Spleen (tissue), 7 donors: ENCODE measurements at regions not wholly inside any gene's neighbourhood (a gene's known extent, or its start where the extent isn't known, plus 50 kb on each side); places are given as distances from the start of the nearest gene placed in this dataset.

Experiments
- POLR2A ChIP-seq, 3 donors: fragments of 450-650 bp; IDR thresholded peaks; one replicate each; pipeline ENCODE4 v1.5.1; 2017; ENCODE audit warnings: antibody characterized with exemption in 3 of 3, mild to moderate bottlenecking in 1 of 3
- POLR2AphosphoS5 ChIP-seq, 3 donors: sonication (generic); formaldehyde crosslinking; IDR thresholded peaks; one replicate each; pipeline ENCODE4 v1.5.1; 2017; ENCODE audit warnings: antibody characterized with exemption in 3 of 3
- TF ChIP-seq, protein P1 (sequence below), 11 experiments: fragments of 200-600 bp in 7 of 11; fragments of 450-650 bp in 4 of 11; sonication (generic) in 4 of 11; IDR thresholded peaks in 8 of 11; conservative IDR thresholded peaks in 3 of 11; 1 replicate in 7 of 11; 2 replicates in 4 of 11; pipeline versions ENCODE4 v1.4.0 to v1.8.0; 2016 to 2021; ENCODE audit warnings: antibody characterized with exemption in 11 of 11, inconsistent platforms in 4 of 11, mild to moderate bottlenecking in 1 of 11
- donor health status: DM: no; HTN: no; CAD: no; lungs with moderate emphysema.
- donor health status: DM: no; HTN: no; CAD: no.
- donor health status: DM: no; HTN: no; CAD: no.

DNA sequence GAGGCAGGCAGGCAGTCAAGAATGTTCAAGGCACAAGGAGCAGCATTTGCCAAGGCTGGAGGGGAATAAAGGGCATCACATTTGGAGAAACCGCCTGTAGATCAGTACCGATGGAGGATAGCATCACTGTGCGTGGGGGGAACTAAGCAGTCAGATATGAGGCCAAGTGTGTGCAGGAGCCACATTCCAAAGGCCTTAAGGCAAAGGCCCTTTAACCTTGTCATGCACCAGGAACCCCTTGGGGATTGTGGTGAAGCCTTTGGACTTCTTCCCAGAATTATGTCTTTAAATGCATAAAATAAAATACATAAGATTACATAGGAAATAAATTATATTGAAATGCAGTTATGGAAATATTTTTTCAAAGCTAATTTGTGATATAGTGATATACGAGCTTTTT, 532.1 kb downstream of the BUD13 start:
- TF ChIP-seq, protein P1, sequence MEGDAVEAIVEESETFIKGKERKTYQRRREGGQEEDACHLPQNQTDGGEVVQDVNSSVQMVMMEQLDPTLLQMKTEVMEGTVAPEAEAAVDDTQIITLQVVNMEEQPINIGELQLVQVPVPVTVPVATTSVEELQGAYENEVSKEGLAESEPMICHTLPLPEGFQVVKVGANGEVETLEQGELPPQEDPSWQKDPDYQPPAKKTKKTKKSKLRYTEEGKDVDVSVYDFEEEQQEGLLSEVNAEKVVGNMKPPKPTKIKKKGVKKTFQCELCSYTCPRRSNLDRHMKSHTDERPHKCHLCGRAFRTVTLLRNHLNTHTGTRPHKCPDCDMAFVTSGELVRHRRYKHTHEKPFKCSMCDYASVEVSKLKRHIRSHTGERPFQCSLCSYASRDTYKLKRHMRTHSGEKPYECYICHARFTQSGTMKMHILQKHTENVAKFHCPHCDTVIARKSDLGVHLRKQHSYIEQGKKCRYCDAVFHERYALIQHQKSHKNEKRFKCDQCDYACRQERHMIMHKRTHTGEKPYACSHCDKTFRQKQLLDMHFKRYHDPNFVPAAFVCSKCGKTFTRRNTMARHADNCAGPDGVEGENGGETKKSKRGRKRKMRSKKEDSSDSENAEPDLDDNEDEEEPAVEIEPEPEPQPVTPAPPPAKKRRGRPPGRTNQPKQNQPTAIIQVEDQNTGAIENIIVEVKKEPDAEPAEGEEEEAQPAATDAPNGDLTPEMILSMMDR (IDR thresholded peaks at IDR 0.05 in 8 of 11, conservative IDR thresholded peaks at IDR 0.05 in 3 of 11) = no peak
- TF ChIP-seq POLR2AphosphoS5 (IDR thresholded peaks at IDR 0.05) (no peak), POLR2A (IDR thresholded peaks at IDR 0.05) (no peak)
